AG08395 (cell line): ENCODE measurements at regions not wholly inside any gene's neighbourhood (a gene's known extent, or its start where the extent isn't known, plus 50 kb on each side); places are given as distances from the start of the nearest gene placed in this dataset.

Source experiments
- DNase-seq: peaks from one replicate; pipeline ENCODE4 v3.0.0; 2012; ENCODE audit warnings: mixed read lengths, low spot score

DNA sequence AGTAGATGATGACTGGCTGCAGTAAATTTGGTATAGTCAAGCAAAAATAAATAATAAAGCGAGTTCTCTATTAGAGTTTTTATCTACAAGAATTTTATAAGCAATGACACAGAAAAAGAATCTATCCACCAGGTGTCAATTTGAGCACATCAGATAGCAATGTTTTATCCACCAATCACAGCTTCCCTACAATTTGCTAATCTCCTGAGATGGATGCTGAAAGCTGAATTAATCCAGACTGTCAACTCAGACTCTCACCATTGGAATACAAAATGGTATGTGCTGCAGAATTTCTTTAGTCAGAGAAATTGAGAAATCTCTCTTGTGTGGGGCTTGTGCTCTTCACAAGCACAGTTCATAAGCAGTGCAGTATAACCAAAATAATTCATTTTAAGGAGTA lies 888.9 kb upstream of the GHITM start:
- DNase-seq = no peak

DNA sequence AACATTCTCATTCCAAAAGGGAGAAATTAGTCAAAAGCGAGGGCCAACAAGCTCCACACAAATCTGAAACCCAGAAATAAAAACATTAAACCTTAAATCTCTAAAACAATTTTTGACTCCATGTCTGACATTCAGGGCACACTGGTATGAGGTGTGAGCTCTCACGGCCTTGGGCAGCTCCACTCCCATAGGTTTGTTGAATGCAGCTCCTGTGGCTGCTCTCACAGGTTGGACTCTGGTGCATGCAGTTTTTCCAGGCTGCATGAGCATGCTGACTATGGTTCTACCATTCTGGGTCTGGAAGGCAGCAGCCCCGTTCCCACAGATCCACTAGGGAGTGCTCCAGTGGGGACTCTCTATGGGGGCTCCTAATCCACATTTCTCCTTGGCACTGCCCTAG lies 887.1 kb upstream of the GHITM start:
- DNase-seq = no peak

DNA sequence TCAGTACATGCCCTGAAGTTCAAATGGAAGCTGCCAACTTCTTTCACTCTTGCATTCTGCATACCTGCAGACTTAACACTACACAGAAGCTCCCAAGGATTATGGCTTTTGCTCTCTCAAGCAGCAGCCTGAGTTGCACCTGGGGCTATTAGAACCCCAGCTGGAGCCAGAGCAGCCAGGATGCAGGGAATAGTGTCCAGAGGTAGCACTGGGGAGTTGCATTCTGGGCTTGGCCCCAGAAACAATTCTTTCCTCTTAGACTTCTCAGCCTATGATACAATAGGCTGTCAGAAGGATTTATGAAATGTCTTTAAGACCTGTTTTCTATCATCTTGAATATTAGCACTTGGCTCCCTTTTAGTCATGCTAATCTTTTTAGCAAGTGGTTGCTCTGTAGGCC lies 886.7 kb upstream of the GHITM start:
- DNase-seq = no peak

DNA sequence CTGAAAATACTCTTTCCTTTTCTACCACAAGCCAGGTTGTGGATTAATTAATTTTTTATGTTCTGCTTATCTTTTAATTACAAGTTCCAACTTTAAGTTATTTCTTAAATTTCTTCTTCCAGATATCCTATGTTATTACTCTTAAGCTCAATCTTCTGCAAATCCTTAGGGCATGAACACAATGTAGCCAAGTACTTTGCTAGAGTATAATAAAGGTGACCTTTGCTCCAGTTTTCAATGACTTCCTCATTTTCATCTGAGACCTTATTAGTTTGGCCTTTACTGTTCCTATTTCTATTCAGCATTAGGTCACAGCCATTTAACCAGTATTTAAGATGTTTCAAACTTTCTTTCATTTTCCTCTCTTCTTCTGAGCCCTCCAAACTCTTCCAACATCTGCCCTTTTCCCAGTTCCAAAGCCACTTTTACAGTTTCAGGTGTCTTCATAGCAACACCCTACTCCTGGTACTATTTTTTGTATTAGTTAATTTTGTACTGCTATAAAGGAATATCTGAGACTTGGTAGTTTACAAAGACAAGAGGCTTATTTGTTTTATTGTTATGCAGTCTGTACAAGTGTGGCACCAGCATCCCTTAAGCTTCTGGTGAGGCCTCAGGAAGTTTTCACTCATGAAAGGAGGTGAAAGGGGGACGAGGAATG lies 886.2 kb upstream of the GHITM start:
- no peak for DNase-seq

DNA sequence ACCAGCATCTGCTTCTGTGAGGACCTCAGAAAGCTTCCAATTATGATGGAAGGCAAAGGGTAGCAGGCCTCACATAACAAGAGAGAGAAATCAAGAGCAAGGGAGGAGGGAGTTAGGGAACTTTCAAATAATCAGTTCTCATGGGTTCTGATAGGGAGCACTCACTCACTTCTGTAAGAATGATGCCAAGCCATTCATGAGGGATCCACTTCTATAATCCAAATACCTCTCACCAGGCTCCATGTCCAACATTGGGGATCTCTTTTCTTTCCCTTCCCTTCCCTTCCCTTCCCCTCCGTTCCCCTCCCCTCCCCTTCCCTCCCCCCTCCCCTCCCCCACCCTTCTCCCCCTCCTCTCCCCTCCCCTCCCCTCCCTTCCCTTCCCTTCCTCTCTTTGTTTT lies 884.6 kb upstream of the GHITM start:
- DNase-seq = no peak

DNA sequence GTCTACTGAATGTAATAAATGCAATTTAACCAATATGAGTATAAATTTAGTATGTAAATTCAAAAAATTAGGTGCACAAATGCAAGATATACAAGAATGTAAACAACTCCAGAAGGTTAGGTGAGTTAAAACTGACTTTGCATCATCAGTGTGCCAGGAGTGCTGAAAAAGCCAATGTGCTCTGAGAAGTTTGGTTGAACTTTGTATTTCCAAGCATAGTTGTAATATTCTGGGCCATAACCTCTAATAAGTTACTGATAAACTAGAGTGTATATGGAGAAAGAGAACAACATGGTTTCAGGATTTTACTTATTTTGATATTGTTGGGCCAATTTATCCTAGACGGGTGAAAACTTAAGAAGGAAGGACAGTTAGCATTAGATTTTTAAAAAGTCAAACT lies 876.9 kb upstream of the GHITM start:
- no peak for DNase-seq

DNA sequence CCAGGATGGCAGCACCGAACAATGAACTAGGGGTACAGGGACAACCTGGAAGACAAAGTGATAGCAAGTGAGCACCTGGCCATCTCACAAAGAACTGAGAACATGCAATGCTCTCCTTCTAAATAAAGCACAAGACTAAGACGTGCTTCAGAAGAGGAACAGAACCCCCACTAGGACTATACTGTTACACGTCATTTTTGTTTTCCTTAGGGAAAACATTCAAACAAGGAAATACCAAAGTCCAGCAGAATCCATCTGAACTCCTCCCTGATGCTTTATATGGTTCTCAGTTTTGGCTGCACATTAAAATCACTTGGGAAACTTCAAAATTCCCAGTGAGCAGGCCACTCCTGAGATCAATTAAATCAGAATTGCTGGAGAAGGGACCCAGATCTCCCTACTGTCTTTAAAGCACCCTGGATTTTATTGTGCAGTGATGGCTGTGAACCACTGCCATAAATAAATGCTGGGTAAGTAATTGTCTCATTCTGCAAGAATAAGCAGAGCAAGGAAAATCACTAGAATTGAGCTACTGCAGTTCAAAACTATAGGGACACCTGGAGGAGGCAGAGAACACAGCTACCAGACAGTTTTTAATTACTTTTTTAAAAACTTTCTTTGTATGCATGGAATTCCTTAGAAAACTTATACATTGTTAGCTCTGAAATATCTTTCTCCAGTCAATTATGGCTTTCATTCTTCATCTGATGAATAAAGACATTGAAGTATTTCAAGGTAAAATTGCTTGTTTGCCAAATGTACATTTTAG lies 866.5 kb upstream of the GHITM start:
- peak; percentile 32 for DNase-seq

DNA sequence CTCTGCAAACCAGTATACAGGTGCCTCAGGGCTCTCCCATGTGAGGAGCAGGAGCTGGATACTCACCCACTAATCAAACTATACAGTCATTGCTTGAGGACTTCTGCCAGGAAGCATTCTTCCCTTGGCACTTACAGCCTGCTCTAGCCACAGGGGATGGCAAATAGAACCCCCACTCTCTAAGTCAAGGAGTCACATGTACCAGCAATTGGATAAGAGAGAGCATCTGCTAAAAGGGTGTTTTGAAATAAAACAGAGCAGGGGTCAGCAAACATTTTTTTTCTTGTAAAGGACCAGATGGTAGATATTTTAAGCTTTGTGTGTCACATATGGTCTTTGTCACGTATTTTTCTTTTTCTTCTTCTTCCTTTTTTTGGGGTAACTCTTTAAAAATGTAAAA lies 865.2 kb upstream of the GHITM start:
- peak; percentile 5 for DNase-seq

DNA sequence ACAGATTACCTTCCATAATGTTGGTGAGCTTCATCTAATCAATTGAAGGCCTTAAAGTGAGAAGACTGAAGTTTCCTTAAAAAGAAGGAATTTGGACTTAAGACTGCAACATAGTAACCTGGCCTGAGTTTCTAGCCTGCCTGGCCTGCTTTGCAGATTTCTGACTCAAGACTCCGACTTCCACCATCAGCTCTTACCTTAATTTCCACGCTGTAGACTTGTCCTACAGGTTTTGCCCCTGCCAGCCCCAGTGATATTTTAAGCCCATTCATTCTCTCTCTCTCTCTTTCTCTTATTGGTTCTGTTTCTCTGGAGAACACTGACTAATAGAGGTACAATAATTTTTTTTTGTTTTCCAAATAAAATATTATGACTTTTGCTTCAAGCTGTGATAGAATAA lies 862.3 kb upstream of the GHITM start:
- DNase-seq = no peak

DNA sequence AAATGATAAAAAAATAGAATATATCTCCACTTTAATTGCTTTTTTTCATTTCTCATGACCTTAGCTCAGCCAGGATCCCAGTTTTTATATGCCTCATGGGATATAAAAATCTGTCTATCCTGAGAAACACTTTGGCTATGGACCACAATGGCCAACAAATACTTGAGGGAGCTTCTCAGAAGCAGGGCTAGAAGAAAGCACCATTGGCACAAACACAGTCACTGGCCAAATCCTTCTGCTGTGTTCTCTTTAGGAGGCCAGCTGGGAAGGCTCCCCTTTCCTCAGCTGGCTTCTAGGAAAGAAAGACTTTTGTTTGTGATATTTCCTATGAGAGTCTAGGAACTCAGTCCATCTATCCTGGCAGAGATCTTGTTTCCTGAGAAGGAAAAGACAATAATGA lies 856.2 kb upstream of the GHITM start:
- no peak for DNase-seq

DNA sequence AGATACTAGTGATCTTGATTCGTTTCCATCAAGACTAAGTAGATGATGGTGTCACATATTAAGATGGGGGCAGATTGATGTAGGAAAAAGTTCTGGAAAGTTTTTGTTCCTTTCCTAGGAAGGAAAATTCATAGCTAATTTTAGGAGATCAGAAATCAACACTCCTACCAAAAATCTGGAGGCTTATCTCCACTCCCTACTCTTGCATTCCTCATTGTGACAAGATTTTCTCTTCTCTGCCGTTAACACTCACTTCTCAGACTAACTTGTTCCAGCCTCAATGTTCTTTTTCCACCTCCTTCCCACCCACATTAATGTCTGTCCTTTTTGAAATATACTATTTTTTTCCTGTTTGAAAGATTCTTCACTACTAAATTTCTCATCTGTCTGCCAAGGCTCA lies 851.9 kb upstream of the GHITM start:
- DNase-seq = no peak

DNA sequence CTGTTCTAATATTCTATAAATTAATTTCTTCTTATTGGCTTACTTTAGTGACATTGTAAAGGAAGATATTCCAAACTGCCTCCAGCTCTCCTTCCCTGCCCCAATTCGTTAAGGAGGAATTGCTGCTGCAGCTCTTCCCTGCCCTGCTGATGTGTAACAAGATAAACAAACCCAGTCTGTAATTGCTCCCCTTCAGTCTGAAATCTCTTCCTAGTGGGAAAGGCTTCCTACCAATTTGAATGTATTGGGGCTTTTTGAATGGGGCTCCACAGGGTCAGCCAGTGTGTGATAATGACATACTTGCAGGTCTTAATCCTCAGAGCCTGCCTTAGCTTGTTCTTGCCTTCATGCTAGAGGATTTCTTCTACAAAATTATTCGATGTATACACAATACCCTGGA lies 849.9 kb upstream of the GHITM start:
- DNase-seq = no peak

DNA sequence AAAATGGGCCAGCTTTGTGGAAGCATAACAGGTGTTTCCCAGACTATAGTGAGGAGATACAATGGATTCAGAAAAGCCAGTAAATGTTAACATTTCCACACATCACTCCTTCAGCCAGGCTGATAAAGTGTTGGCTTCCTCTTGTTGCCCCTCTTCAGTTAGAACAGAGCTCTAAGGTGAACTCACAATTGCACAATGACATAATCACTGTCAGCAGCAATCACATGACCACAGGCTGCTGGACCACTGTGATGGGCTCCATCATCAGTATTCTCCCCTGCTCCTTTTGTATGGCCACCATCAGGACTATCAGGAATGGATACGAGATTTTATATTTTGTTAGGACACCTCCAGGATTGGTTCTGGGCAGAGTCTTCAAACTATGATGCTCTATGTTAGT lies 849.4 kb upstream of the GHITM start:
- no peak for DNase-seq

DNA sequence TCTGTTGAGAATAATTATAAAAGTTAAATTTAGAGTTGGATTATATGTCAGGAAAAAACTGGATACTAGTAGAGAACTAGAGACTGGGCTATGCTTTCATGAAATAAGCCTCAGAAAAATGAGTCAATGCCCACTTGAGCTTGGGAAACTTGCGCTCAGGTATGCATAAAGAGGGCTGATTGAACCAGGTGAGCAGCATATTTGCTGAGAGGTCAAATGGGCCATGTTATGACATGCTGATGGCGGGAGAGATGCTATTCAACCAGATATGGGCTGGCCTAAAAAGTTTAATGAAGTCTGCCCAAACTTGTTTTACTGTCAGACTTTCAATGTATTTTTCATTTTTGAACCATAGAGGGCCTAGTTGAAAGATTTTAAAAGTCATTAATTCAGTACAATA lies 837.6 kb upstream of the GHITM start:
- DNase-seq = no peak

DNA sequence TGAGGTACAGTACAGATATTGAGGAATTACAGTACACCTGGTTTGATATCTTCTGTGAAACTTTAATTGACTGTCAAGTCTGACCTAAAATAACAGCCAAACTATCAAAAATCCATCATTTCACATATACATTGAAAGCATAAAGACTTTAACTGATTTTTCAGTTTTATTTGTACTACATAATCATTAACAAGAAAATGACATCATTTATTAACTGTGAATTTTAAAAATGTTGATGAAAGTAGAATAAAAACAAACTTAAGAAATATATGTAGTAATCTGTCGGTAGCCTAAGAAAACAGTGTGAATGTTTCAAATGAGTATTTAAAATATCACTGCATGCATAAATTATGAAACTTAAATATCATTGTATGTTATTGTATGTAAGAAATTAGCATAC lies 836.7 kb upstream of the GHITM start:
- no peak for DNase-seq

DNA sequence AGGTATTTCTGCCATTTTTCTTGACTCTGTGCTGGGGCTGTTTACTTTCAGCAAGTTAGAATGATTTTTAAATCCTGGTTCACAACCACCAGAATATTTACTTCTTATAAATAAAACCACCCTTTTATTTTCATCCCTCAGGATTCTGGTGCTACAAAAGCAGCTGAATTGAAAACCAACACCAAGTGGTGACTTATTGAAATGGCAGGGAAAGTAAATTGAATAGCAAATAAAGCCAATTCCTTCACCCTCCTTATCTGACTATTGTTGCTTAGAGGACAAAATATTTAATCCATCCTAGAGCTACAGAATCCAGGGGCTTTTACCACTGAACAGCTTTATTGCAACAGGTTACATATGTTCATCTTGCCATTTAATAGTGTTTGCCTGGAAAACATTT lies 828.6 kb upstream of the GHITM start:
- no peak for DNase-seq

DNA sequence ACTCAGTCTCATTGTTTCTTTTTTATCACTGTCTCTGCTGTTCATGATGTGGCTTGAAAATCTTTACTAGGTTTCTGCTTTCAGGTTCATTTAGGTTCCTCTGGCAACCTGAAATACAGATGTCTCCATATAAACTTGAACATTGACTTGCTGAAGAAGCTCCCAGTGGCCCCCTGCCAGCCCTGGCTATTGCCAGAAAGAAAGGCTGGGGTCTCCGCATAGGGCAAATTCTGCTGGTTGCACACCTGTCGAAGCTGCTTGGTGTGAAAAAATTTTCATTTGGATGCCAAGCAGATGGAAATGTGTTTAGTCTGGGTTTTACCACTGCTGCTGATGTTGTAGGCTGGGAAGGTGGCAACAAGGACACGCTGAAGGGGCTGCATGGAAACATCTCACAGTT lies 826.7 kb upstream of the GHITM start:
- no peak for DNase-seq

DNA sequence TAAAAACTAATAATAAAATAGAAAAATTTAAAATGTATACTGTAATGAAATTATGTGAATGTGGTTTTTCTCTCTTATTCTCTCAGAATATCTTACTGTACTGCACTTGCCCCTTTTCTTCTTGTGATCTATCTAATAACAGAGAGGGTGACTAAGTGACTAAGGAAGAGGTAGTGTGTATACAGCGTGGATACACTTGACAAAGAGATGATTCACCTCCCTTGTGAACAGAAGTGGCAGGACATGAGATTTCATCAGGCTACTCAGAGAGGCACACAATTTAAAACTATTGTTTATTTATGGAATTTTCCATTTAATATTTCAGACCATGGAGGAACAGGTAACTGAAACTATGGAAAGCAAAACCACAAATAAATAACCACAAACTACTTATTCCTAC lies 806.6 kb upstream of the GHITM start:
- DNase-seq = no peak

DNA sequence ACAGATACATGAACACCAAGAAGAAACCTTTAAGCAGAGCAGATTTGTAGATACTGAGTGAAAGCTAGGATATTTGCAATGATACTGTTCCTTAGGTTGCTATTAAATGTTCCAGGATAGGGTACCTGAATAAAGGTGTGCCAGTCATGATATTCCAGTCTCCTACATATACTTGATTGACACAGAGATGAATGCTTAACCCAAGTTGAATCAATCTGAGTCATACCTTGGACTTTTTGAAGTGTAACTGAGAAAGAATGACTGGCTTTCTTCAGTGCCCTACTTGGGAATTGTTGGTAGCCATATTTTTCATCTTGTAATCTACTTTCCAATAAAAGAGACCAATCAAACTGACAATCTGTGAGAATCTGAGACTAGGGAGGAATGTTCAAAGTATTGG lies 805.7 kb upstream of the GHITM start:
- no peak for DNase-seq

DNA sequence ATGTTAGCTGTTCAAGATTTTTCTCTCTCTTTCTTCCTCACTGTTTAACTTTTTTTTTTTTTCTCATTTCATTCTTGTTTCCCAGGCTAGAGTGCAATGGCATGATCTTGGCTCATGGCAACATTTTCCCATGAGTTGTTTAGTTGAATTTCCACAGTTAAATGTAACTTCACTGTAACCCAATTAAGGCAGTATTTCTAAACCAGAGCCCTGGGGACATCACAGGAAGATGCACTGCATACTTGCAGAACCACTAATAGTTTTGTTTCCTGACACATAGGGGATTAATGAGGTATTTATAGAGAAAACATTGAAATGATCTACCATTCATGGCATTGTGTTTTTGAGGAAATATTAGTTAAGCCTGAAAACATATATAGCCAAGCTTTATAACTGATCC lies 795.6 kb upstream of the GHITM start:
- DNase-seq = peak; percentile 18

DNA sequence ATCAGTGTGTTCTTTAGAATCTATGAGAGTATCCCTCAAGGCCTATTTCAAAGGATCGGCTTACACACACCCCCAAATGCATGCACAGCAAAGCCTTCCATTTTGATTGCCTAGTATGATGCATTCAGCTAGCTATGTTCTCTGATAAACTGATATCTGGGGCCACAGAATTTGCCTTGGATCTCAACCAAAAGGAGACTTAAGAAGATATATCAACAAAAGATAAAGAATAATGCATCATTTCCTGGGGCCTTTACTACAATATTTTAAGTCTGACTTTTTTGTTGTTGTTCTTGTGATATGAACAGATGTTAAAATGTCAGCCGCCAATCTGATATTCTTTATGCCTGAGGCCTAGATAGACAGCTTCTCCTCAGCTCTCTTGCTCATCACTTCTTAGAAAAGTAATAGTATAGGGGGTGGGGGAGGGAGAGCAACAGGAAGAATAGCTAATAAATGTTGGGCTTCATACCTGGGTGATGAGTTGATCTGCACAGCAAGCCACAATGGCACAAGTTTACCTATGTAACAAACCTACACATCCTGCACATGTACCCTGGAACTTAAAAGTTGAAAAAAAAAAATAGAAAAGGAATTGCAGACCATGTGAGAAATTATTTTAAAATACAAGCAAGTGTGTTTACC lies 792.9 kb upstream of the GHITM start:
- no peak for DNase-seq

DNA sequence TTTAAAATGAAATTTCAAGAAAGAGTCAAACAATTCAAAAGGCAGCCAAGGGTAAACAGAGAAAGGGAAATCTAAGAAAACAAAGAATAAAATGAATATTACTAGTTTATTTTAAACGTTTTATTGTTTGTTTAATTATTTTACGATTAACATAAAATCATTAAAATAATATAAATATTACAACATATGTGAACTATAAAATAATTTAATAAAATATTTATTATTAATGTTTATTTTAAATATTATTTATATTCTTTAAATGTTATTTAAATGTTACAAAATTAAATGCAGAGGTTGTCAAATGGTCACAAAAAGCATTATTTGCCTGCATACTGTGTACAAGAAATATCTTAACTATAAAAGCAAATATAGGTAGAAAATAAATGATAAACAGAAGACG lies 786.7 kb upstream of the GHITM start:
- no peak for DNase-seq

DNA sequence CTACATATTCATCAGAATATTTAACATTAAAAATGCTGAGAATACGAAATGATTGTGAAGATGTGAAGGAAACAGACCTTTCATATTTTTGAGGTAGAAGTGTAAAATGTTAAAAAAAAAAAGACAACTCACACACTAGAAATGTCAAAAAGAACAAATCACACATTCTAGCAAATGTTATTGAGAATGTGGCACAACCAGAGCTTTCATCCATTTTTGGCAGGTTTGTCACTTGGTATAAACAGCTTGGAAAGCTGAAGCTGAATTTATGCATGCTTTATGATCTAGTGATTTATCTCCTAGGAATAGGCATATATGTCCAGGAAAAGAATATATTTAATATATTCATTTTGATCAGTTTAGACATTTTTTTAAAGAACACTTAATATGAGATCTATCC lies 784.9 kb upstream of the GHITM start:
- no peak for DNase-seq

DNA sequence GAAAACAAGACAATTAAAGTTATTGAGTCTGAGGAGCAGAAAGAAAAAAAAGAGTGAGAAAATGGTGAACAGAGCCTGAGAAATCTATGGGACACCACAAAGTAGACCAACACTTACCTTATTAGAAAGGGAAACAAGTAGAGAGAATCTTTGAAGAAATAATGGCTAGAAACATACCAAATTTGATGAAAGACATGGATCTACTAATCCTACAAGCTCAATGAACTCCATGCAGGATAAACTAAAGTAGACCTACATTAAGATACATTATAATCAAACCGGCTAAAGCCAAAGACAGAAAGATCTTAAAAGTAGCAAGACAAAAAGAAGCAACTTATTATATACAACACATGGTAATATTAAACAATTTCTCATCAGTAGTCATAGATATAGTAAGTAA lies 782.3 kb upstream of the GHITM start:
- no peak for DNase-seq
